GM12878 (cell line): ENCODE measurements at regions not wholly inside any gene's neighbourhood (a gene's known extent, or its start where the extent isn't known, plus 50 kb on each side); places are given as distances from the start of the nearest gene placed in this dataset.

Experiments used
- ATAC-seq: fragments of 200-7000 bp; cut with Tn5 transposase; 3 replicates; pipeline ENCODE4 v1.9.1; 2020; ENCODE audit warnings: mild to moderate bottlenecking, moderate library complexity
- BruUV-seq: library from RNA; stranded (reverse); fragments of 400-500 nt; replicated peaks from 2 replicates; lab custom pipeline; 2021; lab: Mats Ljungman, UMichigan
- CTCF ChIA-PET: fragments of 300-600 bp; sonication (Branson Sonifier 250); formaldehyde crosslinking; extraction: SDS; loops from one replicate; lab custom pipeline; 2021; ENCODE audit warnings: inconsistent platforms; lab: Yijun Ruan, JAX
- POLR2A ChIA-PET: fragments of 350-600 bp; formaldehyde crosslinking; extraction: SDS; loops from one replicate; lab custom pipeline; 2021; ENCODE audit warnings: inconsistent platforms; lab: Charles Lee
- RAD21 ChIA-PET: fragments of 300-600 bp; sonication (Branson Sonifier 250); formaldehyde crosslinking; loops from one replicate; lab custom pipeline; 2023; ENCODE audit warnings: antibody characterized with exemption; ENCODE audit not compliant: unreplicated experiment; lab: Charles Lee
- SMC1A ChIA-PET: fragments of 300-600 bp; sonication (Branson Sonifier 250); formaldehyde crosslinking; loops from one replicate; lab custom pipeline; 2023; ENCODE audit not compliant: unreplicated experiment, uncharacterized antibody; lab: Charles Lee
- DNase-seq: peaks from one replicate; pipeline ENCODE4 v3.0.0-alpha.2; 2011; ENCODE audit warnings: low read depth, low spot score
- FAIRE-seq: peaks from 3 replicates; lab custom pipeline; 2011; peaks lifted over from hg19 to GRCh38; lab: Jason Lieb, UNC
- H2AFZ ChIP-seq: 2 replicates; pipeline ENCODE4 v1.6.0; 2011; ENCODE audit warnings: low read depth, low read length, control low read depth; ENCODE audit not compliant: control insufficient read depth
- H3K27ac ChIP-seq: 2 replicates; pipeline ENCODE4 v1.5.1; 2011; ENCODE audit warnings: control low read depth; ENCODE audit not compliant: control insufficient read depth, insufficient read depth
- H3K27me3 ChIP-seq, 2 experiments: replicated peaks in 1 of 2; 2 replicates each; pipeline versions ENCODE4 v1.6.0 to v1.6.1; 2011; ENCODE audit warnings: low read length in 1 of 2; ENCODE audit not compliant: control insufficient read depth in 2 of 2, insufficient read depth in 2 of 2
- H3K36me3 ChIP-seq, 2 experiments: 2 replicates each; pipeline ENCODE4 v1.5.1; 2011; ENCODE audit warnings: low read length in 1 of 2; ENCODE audit not compliant: control insufficient read depth in 2 of 2, insufficient read depth in 2 of 2
- H3K4me1 ChIP-seq: 2 replicates; pipeline ENCODE4 v1.6.1; 2011; ENCODE audit warnings: mild to moderate bottlenecking, low read length, moderate library complexity, mixed read lengths; ENCODE audit not compliant: control insufficient read depth, insufficient read depth
- H3K4me2 ChIP-seq: 2 replicates; pipeline ENCODE4 v1.6.0; 2011; ENCODE audit warnings: control low read depth; ENCODE audit not compliant: control insufficient read depth, insufficient read depth
- H3K4me3 ChIP-seq: fragments of 200-600 bp; sonication (generic); 2 replicates; pipeline ENCODE4 v1.5.1; 2016
- H3K79me2 ChIP-seq: 2 replicates; pipeline ENCODE4 v1.6.0; 2011; ENCODE audit warnings: low read length; ENCODE audit not compliant: control insufficient read depth, insufficient read depth
- H3K9ac ChIP-seq: 2 replicates; pipeline ENCODE4 v1.8.0; 2011; ENCODE audit warnings: low read length, control low read depth, mixed read lengths; ENCODE audit not compliant: control insufficient read depth, insufficient read depth
- H3K9me3 ChIP-seq: replicated peaks from 3 replicates; pipeline ENCODE4 v1.5.1; 2011; ENCODE audit warnings: mild to moderate bottlenecking, low read length; ENCODE audit not compliant: control insufficient read depth, insufficient read depth
- H4K20me1 ChIP-seq: 2 replicates; pipeline ENCODE4 v1.6.0; 2011; ENCODE audit not compliant: control insufficient read depth, insufficient read depth
- ASH2L ChIP-seq: fragments of 300-600, 200-600 bp; sonication (generic); IDR thresholded peaks from 2 replicates; pipeline ENCODE4 v1.6.1; 2017; ENCODE audit warnings: low read depth, mild to moderate bottlenecking, borderline replicate concordance
- EP300 ChIP-seq, 2 experiments: fragments of 150-350 bp in 1 of 2; IDR thresholded peaks; 2 replicates each; pipeline ENCODE4 v1.6.1; 2011 to 2012; ENCODE audit warnings: low read depth in 2 of 2, low read length in 2 of 2, borderline replicate concordance in 1 of 2, improper control_type of control experiment in 1 of 2, inconsistent platforms in 1 of 2; ENCODE audit not compliant: control insufficient read depth in 1 of 2
- GABPA ChIP-seq: IDR thresholded peaks from 2 replicates; pipeline ENCODE4 v1.6.1; 2014; ENCODE audit warnings: antibody characterized with exemption, low read depth, mild to moderate bottlenecking, inconsistent platforms
- IRF4 ChIP-seq: IDR thresholded peaks from 2 replicates; pipeline ENCODE4 v1.6.1; 2011; ENCODE audit warnings: low read depth, low read length
- JUND ChIP-seq: IDR thresholded peaks from 2 replicates; pipeline ENCODE4 v1.6.1; 2012; ENCODE audit warnings: low read depth, mild to moderate bottlenecking, low read length, improper control_type of control experiment, moderate library complexity
- KAT2A ChIP-seq: conservative IDR thresholded peaks from 2 replicates; pipeline ENCODE4 v1.6.1; 2011; ENCODE audit warnings: low read depth, low read length; ENCODE audit not compliant: control insufficient read depth
- LARP7 ChIP-seq: fragments of 450-650 bp; IDR thresholded peaks from 2 replicates; pipeline ENCODE4 v1.6.1; 2017; ENCODE audit warnings: mild to moderate bottlenecking
- MEF2B ChIP-seq: fragments of 450-650 bp; IDR thresholded peaks from 2 replicates; pipeline ENCODE4 v1.6.1; 2018; ENCODE audit warnings: mild to moderate bottlenecking, moderate library complexity; ENCODE audit not compliant: partially characterized antibody, poor library complexity, severe bottlenecking
- NFXL1 ChIP-seq: fragments of 450-650 bp; IDR thresholded peaks from 2 replicates; pipeline ENCODE4 v1.6.1; 2017; ENCODE audit warnings: antibody characterized with exemption, mild to moderate bottlenecking, borderline replicate concordance
- NFYA ChIP-seq: IDR thresholded peaks from 2 replicates; pipeline ENCODE4 v1.6.1; 2011; ENCODE audit warnings: low read depth, mild to moderate bottlenecking, low read length, improper control_type of control experiment, borderline replicate concordance
- NR2C2 ChIP-seq: IDR thresholded peaks from 2 replicates; pipeline ENCODE4 v1.6.1; 2011; ENCODE audit warnings: borderline replicate concordance, low read depth; ENCODE audit not compliant: control insufficient read depth, insufficient read length
- RFX5 ChIP-seq: IDR thresholded peaks from 2 replicates; pipeline ENCODE4 v1.6.1; 2011; ENCODE audit warnings: low read depth, low read length, improper control_type of control experiment
- SMC3 ChIP-seq: IDR thresholded peaks from 2 replicates; pipeline ENCODE4 v1.6.1; 2011; ENCODE audit warnings: low read length, improper control_type of control experiment, borderline replicate concordance
- USF2 ChIP-seq: IDR thresholded peaks from 2 replicates; pipeline ENCODE4 v1.6.1; 2011; ENCODE audit warnings: low read depth, low read length, improper control_type of control experiment, borderline replicate concordance
- YY1 ChIP-seq: IDR thresholded peaks from 2 replicates; pipeline ENCODE4 v1.6.1; 2011; ENCODE audit warnings: low read depth, mild to moderate bottlenecking, low read length
- ZBED1 ChIP-seq: IDR thresholded peaks from 2 replicates; pipeline ENCODE4 v1.6.1; 2016; ENCODE audit warnings: borderline replicate concordance
- ZNF217 ChIP-seq: fragments of 450-650 bp; IDR thresholded peaks from 2 replicates; pipeline ENCODE4 v1.6.1; 2017; ENCODE audit warnings: antibody characterized with exemption, mild to moderate bottlenecking
- ZNF274 ChIP-seq: IDR thresholded peaks from one replicate; pipeline ENCODE4 v1.8.0; 2011; ENCODE audit not compliant: insufficient read length, insufficient read depth
- WGBS: methylation state at CpG from one replicate; pipeline ENCODE4 v1.1.6; 2016; ENCODE audit warnings: low lambda C conversion rate; ENCODE audit not compliant: insufficient replicate concordance, insufficient coverage; ENCODE audit errors: missing lambda C conversion rate; 5-methylcytosine and 5-hydroxymethylcytosine counted together
- in situ Hi-C: fragments of 300-500 bp; cut with MboI; formaldehyde crosslinking; loops from 9 replicates; pipeline ENCODE4 v1.14.3; 2018; ENCODE audit warnings: mixed read lengths
- intact Hi-C: fragments of 100-400 bp; cut with micrococcal nuclease; formaldehyde crosslinking; loops from one replicate; pipeline ENCODE4 v1.14.2; 2022; ENCODE audit not compliant: unreplicated experiment
- TF ChIP-seq, protein P1 (sequence below): fragments of 450-650 bp; IDR thresholded peaks from 2 replicates; pipeline ENCODE4 v1.6.1; 2016; ENCODE audit warnings: mild to moderate bottlenecking
- TF ChIP-seq, protein P2 (sequence below): fragments of 450-650 bp; formaldehyde crosslinking; IDR thresholded peaks from 2 replicates; pipeline ENCODE4 v1.4.0; 2022; ENCODE audit warnings: mild to moderate bottlenecking, moderate library complexity

GRCh38 chr12:46692606-46693005, 133.2 kb downstream of the SLC38A4 start:
- FAIRE-seq, result no peak
- H3K27me3 ChIP-seq, result no peaks in the 10 kb centered on the region
- ATAC-seq, result no peak
- CTCF ChIA-PET, result no interaction called here
- DNase-seq, result no peak
- no peak overlapping the region for H3K4me3 ChIP-seq
- H3K4me1 ChIP-seq, result no peaks in the 10 kb centered on the region
- RAD21 ChIA-PET, result no interaction called here
- intact Hi-C loops (no loop called here), in situ Hi-C loops (no loop called here)
- no peaks in the 10 kb centered on the region for H4K20me1 ChIP-seq
- POLR2A ChIA-PET, result no interaction called here
- H3K4me2 ChIP-seq, result no peak overlapping the region
- no peaks in the 10 kb centered on the region for H3K9me3 ChIP-seq
- WGBS, result 63% methylated on average over 3 of the region's 3 CpGs
- H2AFZ ChIP-seq, result no peak overlapping the region
- BruUV-seq, result no TSS peak
- H3K79me2 ChIP-seq, result no peaks in the 10 kb centered on the region
- SMC1A ChIA-PET, result no interaction called here
- TF ChIP-seq YY1, result no peak
- TF ChIP-seq ZBED1, result no peak
- TF ChIP-seq USF2, result no peak
- no peak for TF ChIP-seq NFYA
- no peak for TF ChIP-seq ZNF217
- no peak for TF ChIP-seq ASH2L
- TF ChIP-seq, protein P1, sequence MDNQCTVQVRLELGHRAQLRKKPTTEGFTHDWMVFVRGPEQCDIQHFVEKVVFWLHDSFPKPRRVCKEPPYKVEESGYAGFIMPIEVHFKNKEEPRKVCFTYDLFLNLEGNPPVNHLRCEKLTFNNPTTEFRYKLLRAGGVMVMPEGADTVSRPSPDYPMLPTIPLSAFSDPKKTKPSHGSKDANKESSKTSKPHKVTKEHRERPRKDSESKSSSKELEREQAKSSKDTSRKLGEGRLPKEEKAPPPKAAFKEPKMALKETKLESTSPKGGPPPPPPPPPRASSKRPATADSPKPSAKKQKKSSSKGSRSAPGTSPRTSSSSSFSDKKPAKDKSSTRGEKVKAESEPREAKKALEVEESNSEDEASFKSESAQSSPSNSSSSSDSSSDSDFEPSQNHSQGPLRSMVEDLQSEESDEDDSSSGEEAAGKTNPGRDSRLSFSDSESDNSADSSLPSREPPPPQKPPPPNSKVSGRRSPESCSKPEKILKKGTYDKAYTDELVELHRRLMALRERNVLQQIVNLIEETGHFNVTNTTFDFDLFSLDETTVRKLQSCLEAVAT, result no peak
- TF ChIP-seq MEF2B, result no peak
- no peak for TF ChIP-seq JUND
- TF ChIP-seq NFXL1, result no peak
- no peak for TF ChIP-seq NR2C2
- no peak for TF ChIP-seq LARP7
- no peak for TF ChIP-seq ZNF274
- no peak for TF ChIP-seq IRF4
- TF ChIP-seq RFX5, result no peak
- TF ChIP-seq SMC3, result no peak
- no peak for TF ChIP-seq EP300 (IDR thresholded peaks at IDR 0.05; ENCODE audit: borderline replicate concordance in 1 of 2, control insufficient read depth in 1 of 2, low read depth in 2 of 2, low read length in 2 of 2)
- no peak for TF ChIP-seq KAT2A
- TF ChIP-seq, protein P2, sequence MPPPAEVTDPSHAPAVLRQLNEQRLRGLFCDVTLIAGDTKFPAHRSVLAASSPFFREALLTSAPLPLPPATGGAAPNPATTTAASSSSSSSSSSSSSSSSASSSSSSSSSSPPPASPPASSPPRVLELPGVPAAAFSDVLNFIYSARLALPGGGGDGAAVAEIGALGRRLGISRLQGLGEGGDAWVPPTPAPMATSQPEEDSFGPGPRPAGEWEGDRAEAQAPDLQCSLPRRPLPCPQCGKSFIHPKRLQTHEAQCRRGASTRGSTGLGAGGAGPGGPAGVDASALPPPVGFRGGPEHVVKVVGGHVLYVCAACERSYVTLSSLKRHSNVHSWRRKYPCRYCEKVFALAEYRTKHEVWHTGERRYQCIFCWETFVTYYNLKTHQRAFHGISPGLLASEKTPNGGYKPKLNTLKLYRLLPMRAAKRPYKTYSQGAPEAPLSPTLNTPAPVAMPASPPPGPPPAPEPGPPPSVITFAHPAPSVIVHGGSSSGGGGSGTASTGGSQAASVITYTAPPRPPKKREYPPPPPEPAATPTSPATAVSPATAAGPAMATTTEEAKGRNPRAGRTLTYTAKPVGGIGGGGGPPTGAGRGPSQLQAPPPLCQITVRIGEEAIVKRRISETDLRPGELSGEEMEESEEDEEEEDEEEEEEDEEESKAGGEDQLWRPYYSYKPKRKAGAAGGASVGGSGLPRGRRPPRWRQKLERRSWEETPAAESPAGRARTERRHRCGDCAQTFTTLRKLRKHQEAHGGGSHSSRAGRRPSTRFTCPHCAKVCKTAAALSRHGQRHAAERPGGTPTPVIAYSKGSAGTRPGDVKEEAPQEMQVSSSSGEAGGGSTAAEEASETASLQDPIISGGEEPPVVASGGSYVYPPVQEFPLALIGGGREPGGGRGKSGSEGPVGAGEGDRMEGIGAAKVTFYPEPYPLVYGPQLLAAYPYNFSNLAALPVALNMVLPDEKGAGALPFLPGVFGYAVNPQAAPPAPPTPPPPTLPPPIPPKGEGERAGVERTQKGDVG, result no peak
- TF ChIP-seq GABPA, result no peak
- TF ChIP-seq, all 136 proteins: peak for 0
- H3K36me3 ChIP-seq, result no peaks in the 10 kb centered on the region
- no peak overlapping the region for H3K9ac ChIP-seq
- no peak overlapping the region for H3K27ac ChIP-seq
